Trophoblast cell (in vitro differentiated cells and primary cell): ENCODE measurements at regions not wholly inside any gene's neighbourhood (a gene's known extent, or its start where the extent isn't known, plus 50 kb on each side); places are given as distances from the start of the nearest gene placed in this dataset.

Experiments
- DNase-seq, 2 donors: peaks; one replicate each; pipeline ENCODE4 v3.0.0-alpha.2; 2016
- H2AFZ ChIP-seq: 2 replicates; pipeline ENCODE4 v1.6.1; 2013; ENCODE audit warnings: low read length, moderate library complexity, mild to moderate bottlenecking; ENCODE audit not compliant: insufficient read depth, poor library complexity
- H2AK5ac ChIP-seq: 2 replicates; pipeline ENCODE4 v1.6.1; 2013; ENCODE audit warnings: mild to moderate bottlenecking, low read length
- H2BK120ac ChIP-seq: 2 replicates; pipeline ENCODE4 v1.6.1; 2013; ENCODE audit warnings: low read length, mild to moderate bottlenecking, moderate library complexity; ENCODE audit not compliant: insufficient read depth, poor library complexity
- H2BK12ac ChIP-seq: 2 replicates; pipeline ENCODE4 v1.6.1; 2013; ENCODE audit warnings: mild to moderate bottlenecking, low read length, moderate library complexity
- H2BK5ac ChIP-seq: 2 replicates; pipeline ENCODE4 v1.6.1; 2013; ENCODE audit warnings: low read length, low read depth, moderate library complexity, mild to moderate bottlenecking; ENCODE audit not compliant: poor library complexity
- H3K14ac ChIP-seq: 2 replicates; pipeline ENCODE4 v1.6.1; 2013; ENCODE audit warnings: mild to moderate bottlenecking, low read length
- H3K18ac ChIP-seq: 2 replicates; pipeline ENCODE4 v1.6.1; 2013; ENCODE audit warnings: mild to moderate bottlenecking, low read length
- H3K23ac ChIP-seq: 2 replicates; pipeline ENCODE4 v1.6.1; 2013; ENCODE audit warnings: low read length
- H3K27ac ChIP-seq: 2 replicates; pipeline ENCODE4 v1.5.1; 2013; ENCODE audit warnings: low read depth, mild to moderate bottlenecking, inconsistent platforms, low read length, moderate library complexity
- H3K27me3 ChIP-seq: 2 replicates; pipeline ENCODE4 v1.6.1; 2013; ENCODE audit warnings: inconsistent platforms, mild to moderate bottlenecking, low read length, moderate library complexity; ENCODE audit not compliant: insufficient read depth
- H3K36me3 ChIP-seq, 2 experiments: 1 replicate in 1 of 2; 2 replicates in 1 of 2; pipeline ENCODE4 v1.6.1; 2013; ENCODE audit warnings: low read length in 2 of 2, mild to moderate bottlenecking in 2 of 2, moderate library complexity in 1 of 2; ENCODE audit not compliant: insufficient read depth in 2 of 2, control insufficient read depth in 1 of 2
- H3K4ac ChIP-seq: 2 replicates; pipeline ENCODE4 v1.6.1; 2013; ENCODE audit warnings: low read depth, mild to moderate bottlenecking, low read length, moderate library complexity
- H3K4me1 ChIP-seq, 2 experiments: 1 replicate in 1 of 2; 2 replicates in 1 of 2; pipeline ENCODE4 v1.6.1; 2013; ENCODE audit warnings: low read length in 2 of 2, mild to moderate bottlenecking in 2 of 2, moderate library complexity in 1 of 2; ENCODE audit not compliant: insufficient read depth in 2 of 2, control insufficient read depth in 1 of 2
- H3K4me2 ChIP-seq: 2 replicates; pipeline ENCODE4 v1.6.1; 2013; ENCODE audit warnings: inconsistent platforms, mild to moderate bottlenecking, low read length, moderate library complexity
- H3K4me3 ChIP-seq: 2 replicates; pipeline ENCODE4 v1.5.1; 2013; ENCODE audit warnings: mild to moderate bottlenecking, low read depth, low read length, inconsistent platforms
- H3K79me1 ChIP-seq: one replicate; pipeline ENCODE4 v1.6.1; 2013; ENCODE audit warnings: low read length
- H3K79me2 ChIP-seq: 2 replicates; pipeline ENCODE4 v1.6.1; 2013; ENCODE audit warnings: low read length, mild to moderate bottlenecking; ENCODE audit not compliant: control insufficient read depth, insufficient read depth, poor library complexity
- H3K9ac ChIP-seq: 2 replicates; pipeline ENCODE4 v1.6.1; 2013; ENCODE audit warnings: mild to moderate bottlenecking, low read length
- H3K9me3 ChIP-seq: 2 replicates; pipeline ENCODE4 v1.6.1; 2013; ENCODE audit warnings: low read depth, mild to moderate bottlenecking, control low read depth, inconsistent platforms, low read length; ENCODE audit not compliant: insufficient read depth
- H4K12ac ChIP-seq: 2 replicates; pipeline ENCODE4 v1.6.1; 2013; ENCODE audit warnings: low read depth, mild to moderate bottlenecking, low read length, moderate library complexity
- H4K8ac ChIP-seq: 2 replicates; pipeline ENCODE4 v1.6.1; 2013; ENCODE audit warnings: low read depth, mild to moderate bottlenecking, low read length, moderate library complexity
- H4K91ac ChIP-seq: one replicate; pipeline ENCODE4 v1.6.1; 2013; ENCODE audit warnings: low read depth, mild to moderate bottlenecking, low read length, moderate library complexity
- WGBS: extraction: QIAGEN DNeasy Blood & Tissue Kit; methylation state at CpG from one replicate; pipeline ENCODE4 v1.1.7; 2013; ENCODE audit warnings: missing lambda C conversion rate; ENCODE audit not compliant: insufficient read length, insufficient coverage; ENCODE audit errors: extremely low coverage; 5-methylcytosine and 5-hydroxymethylcytosine counted together

- Histone ChIP-seq H3K9me3 (no peaks in the 10 kb centered on the region), H3K23ac (no peak overlapping the region), H3K4me1 (no peaks in the 10 kb centered on the region), H3K9ac (no peak overlapping the region), H2BK12ac (no peak overlapping the region), H2BK120ac (no peak overlapping the region), H3K27ac (no peak overlapping the region), H3K18ac (no peak overlapping the region), H3K79me2 (no peaks in the 10 kb centered on the region), H2AFZ (no peak overlapping the region), H3K27me3 (no peaks in the 10 kb centered on the region), H4K91ac (no peak overlapping the region), H3K4me2 (no peak overlapping the region), H3K14ac (no peak overlapping the region), H2AK5ac (no peak overlapping the region), H3K4me3 (no peak overlapping the region), H3K36me3 (no peaks in the 10 kb centered on the region), H3K79me1 (no peaks in the 10 kb centered on the region), H4K12ac (no peak overlapping the region), H3K4ac (no peak overlapping the region), H2BK5ac (no peak overlapping the region), H4K8ac (no peak overlapping the region)
- no peak for DNase-seq
- no CpG with 5 or more reads among the region's 1 CpG for WGBS
Measured at GRCh38 chr7:125427676-125428075, 498.1 kb upstream of the POT1 start.

GRCh38 chr7:125425506-125425905 is 495.9 kb upstream of the POT1 start:
- Histone ChIP-seq H2AFZ (no peak overlapping the region), H3K14ac (no peak overlapping the region), H3K4me2 (no peak overlapping the region), H3K4me1 (no peaks in the 10 kb centered on the region), H3K18ac (no peak overlapping the region), H3K9ac (no peak overlapping the region), H2AK5ac (no peak overlapping the region), H3K27me3 (no peaks in the 10 kb centered on the region), H3K4ac (no peak overlapping the region), H3K79me2 (no peaks in the 10 kb centered on the region), H4K12ac (no peak overlapping the region), H2BK5ac (no peak overlapping the region), H2BK120ac (no peak overlapping the region), H3K79me1 (no peaks in the 10 kb centered on the region), H4K91ac (no peak overlapping the region), H3K23ac (no peak overlapping the region), H3K27ac (no peak overlapping the region), H3K4me3 (no peak overlapping the region), H3K36me3 (no peaks in the 10 kb centered on the region), H2BK12ac (no peak overlapping the region), H4K8ac (no peak overlapping the region), H3K9me3 (no peaks in the 10 kb centered on the region)
- no CpG with 5 or more reads among the region's 2 CpGs for WGBS
- no peak for DNase-seq

- no peak overlapping the region for H2BK5ac ChIP-seq
- no peak overlapping the region for H4K12ac ChIP-seq
- no peak overlapping the region for H2BK120ac ChIP-seq
- no peak for DNase-seq
- no CpG with 5 or more reads among the region's 3 CpGs for WGBS
- no peaks in the 10 kb centered on the region for H3K27me3 ChIP-seq
- no peaks in the 10 kb centered on the region for H3K79me2 ChIP-seq
- no peak overlapping the region for H4K91ac ChIP-seq
- H3K9ac ChIP-seq = no peak overlapping the region
- no peak overlapping the region for H3K14ac ChIP-seq
- H3K27ac ChIP-seq = no peak overlapping the region
- no peaks in the 10 kb centered on the region for H3K9me3 ChIP-seq
- no peaks in the 10 kb centered on the region for H3K79me1 ChIP-seq
- H2AFZ ChIP-seq = no peak overlapping the region
- no peak overlapping the region for H3K4me2 ChIP-seq
- no peaks in the 10 kb centered on the region for H3K4me1 ChIP-seq
- H2AK5ac ChIP-seq = no peak overlapping the region
- H3K18ac ChIP-seq = no peak overlapping the region
- no peak overlapping the region for H4K8ac ChIP-seq
- H2BK12ac ChIP-seq = no peak overlapping the region
- no peak overlapping the region for H3K23ac ChIP-seq
- H3K36me3 ChIP-seq = no peaks in the 10 kb centered on the region
- no peak overlapping the region for H3K4me3 ChIP-seq
- H3K4ac ChIP-seq = no peak overlapping the region
Measured at GRCh38 chr7:125424721-125425120, 495.1 kb upstream of the POT1 start.

- Histone ChIP-seq H3K27ac (no peak overlapping the region), H3K23ac (no peak overlapping the region), H3K4me2 (no peak overlapping the region), H3K79me1 (no peaks in the 10 kb centered on the region), H2BK120ac (no peak overlapping the region), H3K79me2 (no peaks in the 10 kb centered on the region), H3K4ac (no peak overlapping the region), H2BK12ac (no peak overlapping the region), H3K14ac (no peak overlapping the region), H3K4me3 (no peak overlapping the region), H3K27me3 (no peaks in the 10 kb centered on the region), H4K91ac (no peak overlapping the region), H3K18ac (no peak overlapping the region), H2BK5ac (no peak overlapping the region), H4K12ac (no peak overlapping the region), H2AFZ (no peak overlapping the region), H4K8ac (no peak overlapping the region), H3K9me3 (no peaks in the 10 kb centered on the region), H2AK5ac (no peak overlapping the region), H3K4me1 (no peaks in the 10 kb centered on the region), H3K9ac (no peak overlapping the region), H3K36me3 (no peaks in the 10 kb centered on the region)
- no peak for DNase-seq
Measured at GRCh38 chr7:125423458-125424155, 494.0 kb upstream of the POT1 start.
